Nephron progenitor cell (in vitro differentiated cells): ENCODE measurements at regions not wholly inside any gene's neighbourhood (a gene's known extent, or its start where the extent isn't known, plus 50 kb on each side); places are given as distances from the start of the nearest gene placed in this dataset.
A peak's percentile ranks its signal among the peaks of the same experiment; 100 is the strongest.

ENCODE experiments used
- DNase-seq: peaks from one replicate; pipeline ENCODE4 v3.0.0; 2021
- H3K27ac Mint-ChIP-seq: 2 replicates; pipeline ENCODE4 v1.8.0; 2021; ENCODE audit warnings: mild to moderate bottlenecking, moderate library complexity, mixed read lengths
- H3K27me3 Mint-ChIP-seq: 2 replicates; pipeline ENCODE4 v1.8.0; 2021; ENCODE audit warnings: mild to moderate bottlenecking, low read depth, mixed read lengths; ENCODE audit not compliant: poor library complexity
- H3K36me3 Mint-ChIP-seq: 2 replicates; pipeline ENCODE4 v1.8.0; 2021; ENCODE audit warnings: low read depth, mixed read lengths
- H3K4me1 Mint-ChIP-seq: 2 replicates; pipeline ENCODE4 v1.8.0; 2021; ENCODE audit warnings: mixed read lengths
- H3K4me3 Mint-ChIP-seq: 2 replicates; pipeline ENCODE4 v1.8.0; 2021; ENCODE audit warnings: mild to moderate bottlenecking, moderate library complexity, mixed read lengths
- H3K9me3 Mint-ChIP-seq: 2 replicates; pipeline ENCODE4 v1.8.0; 2021; ENCODE audit warnings: mild to moderate bottlenecking, moderate library complexity, mixed read lengths
- CTCF ChIP-seq: fragments of 200-600 bp; sonication (generic); IDR thresholded peaks from 2 replicates; pipeline ENCODE4 v1.5.0; 2021; ENCODE audit warnings: antibody characterized with exemption

GRCh38 chr10:44317856-44318255 is 67.0 kb downstream of the CXCL12 start:
- TF ChIP-seq CTCF, result no peak
- no peak for DNase-seq
- Mint-ChIP-seq H3K27ac (no peak overlapping the region), H3K27me3 (peaks cover 21% of the 10 kb centered on the region), H3K9me3 (no peaks in the 10 kb centered on the region), H3K36me3 (no peaks in the 10 kb centered on the region), H3K4me1 (peaks cover 32% of the 10 kb centered on the region), H3K4me3 (no peak overlapping the region)

- Mint-ChIP-seq H3K36me3 (no peaks in the 10 kb centered on the region), H3K27ac (no peak overlapping the region), H3K27me3 (peaks cover 22% of the 10 kb centered on the region), H3K4me1 (peaks cover 32% of the 10 kb centered on the region), H3K4me3 (no peak overlapping the region), H3K9me3 (no peaks in the 10 kb centered on the region)
- TF ChIP-seq CTCF, result no peak
- DNase-seq, result no peak
Observed at GRCh38 chr10:44316922-44317215, 68.0 kb downstream of the CXCL12 start.

- no peak overlapping the region for H3K4me3 Mint-ChIP-seq
- TF ChIP-seq CTCF, result no peak
- peaks cover 36% of the 10 kb centered on the region for H3K4me1 Mint-ChIP-seq
- DNase-seq, result peak; percentile 42
- H3K27ac Mint-ChIP-seq, result no peak overlapping the region
- no peaks in the 10 kb centered on the region for H3K9me3 Mint-ChIP-seq
- H3K36me3 Mint-ChIP-seq, result no peaks in the 10 kb centered on the region
- peaks cover 27% of the 10 kb centered on the region for H3K27me3 Mint-ChIP-seq
Observed at GRCh38 chr10:44316187-44316921, 68.5 kb downstream of the CXCL12 start.

GRCh38 chr10:44314802-44315460 is 70.0 kb downstream of the CXCL12 start:
- DNase-seq, result no peak
- Mint-ChIP-seq H3K9me3 (no peaks in the 10 kb centered on the region), H3K4me1 (peaks cover 43% of the 10 kb centered on the region), H3K27ac (peak overlapping the region; percentile 7), H3K27me3 (peaks cover 30% of the 10 kb centered on the region), H3K4me3 (no peak overlapping the region), H3K36me3 (no peaks in the 10 kb centered on the region)
- no peak for TF ChIP-seq CTCF

- Mint-ChIP-seq H3K27ac (no peak overlapping the region), H3K36me3 (no peaks in the 10 kb centered on the region), H3K9me3 (no peaks in the 10 kb centered on the region), H3K4me1 (peaks cover 43% of the 10 kb centered on the region), H3K27me3 (peaks cover 33% of the 10 kb centered on the region), H3K4me3 (no peak overlapping the region)
- no peak for TF ChIP-seq CTCF
- DNase-seq, result no peak
Observed at GRCh38 chr10:44313761-44314165, 71.1 kb downstream of the CXCL12 start.

- H3K27ac Mint-ChIP-seq, result no peak overlapping the region
- H3K4me1 Mint-ChIP-seq, result peaks cover 43% of the 10 kb centered on the region
- no peak for DNase-seq
- no peak for TF ChIP-seq CTCF
- no peaks in the 10 kb centered on the region for H3K9me3 Mint-ChIP-seq
- H3K27me3 Mint-ChIP-seq, result peaks cover 33% of the 10 kb centered on the region
- H3K36me3 Mint-ChIP-seq, result no peaks in the 10 kb centered on the region
- H3K4me3 Mint-ChIP-seq, result no peak overlapping the region
Observed at GRCh38 chr10:44312401-44312800, 72.5 kb downstream of the CXCL12 start.
